Right forelimb (tissue), 1 donor: ENCODE measurements at regions not wholly inside any gene's neighbourhood (a gene's known extent, or its start where the extent isn't known, plus 50 kb on each side); places are given as distances from the start of the nearest gene placed in this dataset.

Source experiments
- DNase-seq: peaks from one replicate; pipeline ENCODE4 v3.0.0-alpha.2; 2018

DNA sequence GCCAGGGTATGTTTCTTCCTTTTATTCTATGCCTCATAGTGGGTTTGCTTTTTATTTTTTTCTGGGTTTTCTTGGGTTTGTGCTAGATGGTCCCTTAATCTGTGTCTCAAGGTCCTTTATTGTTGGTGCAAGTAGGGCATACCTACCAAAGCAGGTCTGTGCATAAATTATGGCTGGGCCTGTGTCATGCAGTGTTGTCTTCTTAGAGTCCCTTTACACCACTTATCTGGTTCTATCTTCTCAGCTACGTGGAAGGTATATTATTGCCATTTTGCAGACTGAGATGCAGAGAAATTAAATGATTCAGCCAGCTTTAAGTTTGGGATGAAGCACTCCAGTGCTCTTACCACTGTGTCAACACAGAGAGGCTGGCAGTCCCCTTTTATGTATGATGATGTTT, 293.5 kb upstream of the SOX2 start:
- no peak for DNase-seq

DNA sequence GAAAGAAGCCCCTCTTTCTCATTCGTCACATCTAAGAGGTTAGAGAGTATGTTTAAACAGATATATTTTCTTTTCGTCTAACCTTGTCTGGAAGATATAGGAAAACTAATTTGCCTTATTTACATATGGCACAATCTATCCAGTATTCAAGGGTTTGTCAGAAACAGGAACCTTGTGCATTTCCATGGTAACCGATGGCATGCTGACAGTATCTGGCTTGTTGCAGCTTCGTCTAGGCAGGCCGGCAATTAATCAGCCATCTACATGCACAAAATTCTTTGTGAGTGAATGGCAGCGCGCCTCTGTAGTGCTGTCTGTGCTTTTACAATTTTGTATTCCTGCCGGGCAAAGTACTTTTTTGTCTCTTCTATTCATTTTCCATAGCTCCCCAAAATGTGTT, 294.0 kb upstream of the SOX2 start:
- no peak for DNase-seq

DNA sequence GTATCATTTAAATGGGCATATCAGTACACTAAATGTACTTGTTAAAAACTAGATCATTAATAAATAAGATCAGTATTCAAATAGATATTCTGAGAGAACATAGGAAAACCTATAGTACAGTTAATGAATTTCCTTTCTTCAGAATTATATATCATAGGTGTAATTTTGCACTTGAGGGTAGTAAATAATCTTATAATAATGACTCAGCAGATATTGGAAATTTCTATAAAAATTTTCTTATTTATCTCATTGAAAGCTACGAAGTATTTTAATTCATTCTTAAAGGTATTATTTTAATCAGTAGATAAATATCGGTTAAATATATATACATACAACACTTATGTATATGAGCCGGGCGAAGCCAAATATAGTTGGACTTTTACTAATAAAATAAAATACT, 300.9 kb upstream of the SOX2 start:
- no peak for DNase-seq

DNA sequence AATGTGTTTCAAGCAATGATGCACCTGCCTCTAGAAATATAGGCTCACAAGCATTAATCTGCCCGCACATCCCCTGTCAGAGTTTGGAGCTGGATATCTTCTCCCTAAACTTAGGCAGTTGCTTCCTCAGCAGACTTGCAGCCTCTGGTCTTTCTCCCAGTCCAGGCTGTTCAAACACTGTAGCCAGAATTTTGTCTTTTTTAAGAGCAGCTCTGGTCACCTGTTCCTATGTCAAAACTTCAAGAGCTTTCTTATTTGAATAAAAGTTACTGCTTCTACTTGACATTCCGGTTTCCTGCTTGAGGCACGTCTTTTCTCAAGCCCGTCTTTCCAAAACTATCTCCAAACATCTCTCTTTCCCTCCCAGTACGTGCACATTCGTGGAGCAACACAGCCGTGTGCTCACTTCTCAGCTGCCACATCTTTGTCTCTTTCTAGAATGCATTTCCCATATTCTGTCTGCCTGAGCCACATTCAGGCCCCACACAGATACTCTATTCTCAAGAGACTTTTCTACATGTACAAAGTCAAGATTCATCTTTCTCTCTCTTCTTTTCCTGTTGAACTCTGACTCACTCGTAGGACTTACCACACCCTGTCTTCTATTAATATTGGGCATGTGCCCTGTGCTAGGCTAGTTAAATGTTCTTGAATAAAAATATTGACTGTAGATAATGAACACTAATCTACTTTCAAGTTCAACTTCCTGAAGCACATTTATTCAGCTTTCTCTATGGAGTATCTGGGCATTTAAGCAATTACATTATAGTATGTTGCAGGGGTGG, 307.7 kb upstream of the SOX2 start:
- no peak for DNase-seq

DNA sequence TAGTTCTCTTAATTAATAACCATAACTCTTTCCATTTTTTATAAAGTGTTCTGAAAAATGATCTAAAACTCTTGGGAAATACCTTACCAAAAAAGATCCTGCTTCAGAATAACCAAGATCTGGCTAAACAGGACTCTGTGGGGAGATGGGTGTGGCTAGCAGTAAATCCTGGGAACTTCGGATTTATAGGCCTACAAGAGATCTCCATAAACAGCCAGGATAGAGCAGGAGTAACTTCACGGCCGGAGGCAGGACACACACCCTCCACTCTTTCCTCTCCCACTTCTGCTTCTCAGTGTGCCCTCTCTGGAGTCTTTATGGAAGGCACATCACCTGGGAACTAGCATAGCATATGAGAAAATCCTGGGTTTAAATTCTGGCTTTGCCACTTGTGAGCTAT, 309.4 kb upstream of the SOX2 start:
- no peak for DNase-seq

DNA sequence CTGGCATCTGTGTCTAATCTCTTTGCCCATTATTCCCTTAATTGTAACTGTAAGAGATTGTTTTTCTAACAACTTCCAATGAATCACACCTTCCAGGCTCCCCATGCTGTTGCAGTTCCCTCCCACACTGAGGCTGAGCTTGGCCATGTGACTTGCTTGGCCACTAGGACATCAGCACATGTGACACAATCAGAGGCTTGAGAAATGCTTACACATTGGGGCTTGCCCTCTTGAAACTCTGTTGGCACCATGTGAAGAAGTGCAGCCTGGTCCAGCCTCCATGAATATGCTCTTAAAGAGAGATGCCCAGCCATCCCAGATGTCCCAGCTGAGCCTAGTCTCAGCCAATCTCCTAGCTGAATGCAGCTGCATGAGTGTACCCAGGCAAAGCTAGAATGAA, 326.8 kb upstream of the SOX2 start:
- DNase-seq = no peak

DNA sequence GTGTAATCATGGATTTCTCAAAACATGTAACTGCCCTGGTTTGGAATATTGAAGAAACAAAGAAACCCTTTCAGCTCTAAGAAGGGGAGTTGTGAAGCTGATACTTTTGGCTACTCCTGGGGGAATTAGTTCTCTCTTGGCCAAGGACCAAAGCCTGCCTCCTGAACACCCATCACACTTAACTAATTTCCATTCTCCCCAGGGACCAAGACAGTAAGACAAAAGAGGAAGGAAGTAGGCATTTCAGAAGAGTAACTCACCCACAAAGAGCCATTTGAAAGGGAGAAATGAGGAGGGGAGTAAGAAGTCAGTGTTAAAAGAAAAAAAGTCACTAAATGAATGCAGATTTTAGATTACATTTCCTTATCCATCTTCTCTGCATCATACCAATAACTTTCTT, 328.0 kb upstream of the SOX2 start:
- DNase-seq = no peak

DNA sequence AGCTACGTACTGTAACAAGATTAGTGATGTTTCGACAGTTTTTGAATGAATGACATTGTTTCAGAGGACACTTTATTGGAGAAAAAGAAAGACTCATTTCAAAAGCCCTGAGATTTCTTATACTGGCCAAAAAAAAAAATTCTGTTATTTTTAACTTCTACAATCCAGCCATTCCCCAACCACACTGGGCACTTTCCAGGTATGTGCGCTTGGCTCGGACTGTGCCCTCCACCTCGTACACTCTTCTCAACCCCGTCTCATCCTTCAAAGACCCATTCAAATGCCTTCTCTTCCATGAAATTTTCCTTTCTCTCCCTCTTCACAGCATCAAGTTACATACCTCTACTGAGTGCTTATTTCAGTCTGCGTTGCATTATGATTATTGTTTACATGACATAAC, 328.5 kb upstream of the SOX2 start:
- DNase-seq = no peak

DNA sequence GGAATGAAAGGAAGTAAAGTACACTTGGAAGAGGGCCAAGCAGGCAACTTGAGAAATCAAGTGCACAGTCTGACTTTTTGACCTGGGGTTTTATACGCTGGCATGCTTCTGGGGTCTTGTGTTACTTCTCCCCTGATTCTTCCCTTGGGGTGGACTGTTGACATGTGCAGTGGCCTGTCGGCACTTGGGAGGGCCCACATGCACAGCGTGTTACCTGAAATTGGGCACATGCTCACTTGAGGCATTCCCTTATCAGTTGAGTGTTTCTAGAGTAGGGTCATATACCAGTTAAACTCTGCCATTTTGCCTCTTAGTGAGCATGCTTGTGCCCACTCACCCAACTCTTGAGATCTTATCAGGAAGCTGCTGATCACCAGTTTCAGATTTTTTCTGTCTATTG, 329.1 kb upstream of the SOX2 start:
- no peak for DNase-seq

DNA sequence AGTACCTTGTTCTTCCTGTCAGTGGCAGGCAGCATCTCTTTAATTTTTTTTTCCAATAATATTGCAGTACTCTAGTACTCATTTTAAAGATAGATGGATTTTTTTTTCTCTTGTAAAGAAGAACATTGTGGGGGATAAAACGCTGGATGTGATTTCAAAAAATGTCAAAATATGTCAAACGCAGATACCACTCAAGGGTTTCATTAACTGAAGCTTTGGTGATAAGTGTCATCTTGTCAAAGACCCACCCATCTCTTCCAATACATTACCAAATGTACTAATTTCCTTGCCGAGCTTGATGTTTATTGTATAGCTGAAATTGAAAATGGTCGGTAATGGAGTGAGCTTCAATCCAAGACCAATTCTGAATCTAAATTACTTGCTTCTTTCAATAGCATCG, 332.4 kb upstream of the SOX2 start:
- DNase-seq = no peak

DNA sequence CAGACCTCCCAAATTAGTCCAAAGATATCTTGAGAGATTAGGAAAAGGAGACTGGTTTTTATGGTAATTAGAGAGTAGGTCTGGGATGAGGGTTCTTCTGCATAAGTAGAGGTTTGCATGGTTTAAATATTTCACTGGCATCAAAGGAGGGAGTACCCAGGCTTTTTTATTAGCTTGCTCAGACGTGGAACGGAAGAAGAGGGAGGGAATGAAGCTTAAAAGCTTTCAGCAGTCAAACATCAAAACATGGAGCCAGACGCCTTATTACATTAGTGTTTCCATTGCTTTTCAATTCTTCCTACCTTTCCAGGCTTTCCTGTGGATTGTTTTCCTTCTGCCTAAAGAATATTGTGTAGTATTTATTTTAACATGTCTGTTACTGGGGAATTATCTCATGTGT, 342.1 kb upstream of the SOX2 start:
- DNase-seq = no peak

DNA sequence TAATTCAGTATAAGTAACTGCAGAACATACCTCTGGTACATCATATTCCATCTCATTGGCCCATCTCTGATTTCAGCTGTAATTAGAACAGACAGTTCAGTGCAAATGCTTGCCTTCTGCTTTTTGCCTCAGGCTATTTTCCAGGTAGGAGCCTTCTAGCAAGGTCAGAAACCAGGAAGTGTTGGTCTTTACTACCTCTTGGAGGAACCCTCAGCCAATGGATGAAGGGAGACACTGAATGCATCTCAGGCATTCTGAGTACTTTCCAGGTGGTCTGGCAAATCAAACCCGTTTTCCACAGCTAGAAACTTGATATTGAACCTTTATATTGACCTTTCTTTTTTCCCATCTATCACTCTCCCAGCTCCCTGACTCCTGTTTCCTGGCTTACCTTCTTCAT, 348.5 kb upstream of the SOX2 start:
- no peak for DNase-seq

DNA sequence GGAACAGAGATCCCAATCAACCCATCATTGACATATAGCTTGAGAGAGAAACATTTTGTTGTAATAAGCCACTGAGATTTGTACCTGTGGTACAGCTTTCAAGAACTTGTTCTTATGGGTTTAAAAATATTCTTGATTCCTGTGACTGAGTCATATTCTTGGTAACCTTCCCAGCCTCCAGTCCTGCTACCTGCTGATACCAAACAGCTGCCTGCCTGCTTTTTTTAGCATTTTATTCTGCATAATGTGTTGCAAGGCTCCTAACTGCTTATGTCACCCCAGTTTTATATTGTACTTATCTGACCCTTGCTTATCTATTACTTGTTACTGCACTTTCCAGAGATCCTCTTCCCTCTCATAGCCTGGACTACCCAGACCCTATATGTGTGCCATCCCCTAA, 349.3 kb upstream of the SOX2 start:
- DNase-seq = no peak

DNA sequence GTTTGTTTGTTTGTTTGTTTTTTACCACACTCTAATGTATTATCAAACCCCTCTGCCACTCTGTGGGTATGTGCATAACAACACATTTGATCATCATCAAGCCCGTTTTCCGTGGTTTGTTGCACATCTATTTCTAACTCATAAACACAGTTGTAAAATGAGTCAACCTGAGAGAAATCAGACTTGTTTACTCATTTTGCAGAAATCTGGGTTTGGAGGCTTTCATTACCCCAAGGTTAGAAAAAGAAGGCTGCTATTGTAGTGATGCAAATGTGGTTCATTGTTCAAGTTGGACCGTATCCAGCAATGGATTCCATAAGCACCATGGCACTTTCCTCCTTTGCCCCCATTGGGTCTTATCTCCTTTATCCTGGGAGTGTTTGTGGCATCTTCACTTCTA, 353.2 kb upstream of the SOX2 start:
- no peak for DNase-seq

DNA sequence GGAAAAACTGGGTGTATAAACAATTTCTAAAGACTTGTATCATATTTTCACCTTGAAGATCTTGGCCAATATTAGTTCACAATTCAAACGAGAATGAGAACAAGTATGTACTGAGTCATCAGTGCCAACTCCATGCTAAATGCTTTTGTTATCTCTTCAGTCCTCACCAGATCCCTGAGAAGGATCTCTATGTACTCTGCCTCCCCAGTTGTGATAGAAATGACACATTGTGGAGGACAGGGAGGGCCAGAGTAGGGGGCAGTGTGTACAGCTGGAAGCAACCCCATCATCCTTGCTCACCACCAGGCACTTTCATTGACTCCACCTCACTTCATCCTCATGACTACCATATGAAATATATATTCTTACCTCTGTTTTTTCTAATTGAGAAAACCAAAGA, 353.7 kb upstream of the SOX2 start:
- DNase-seq = no peak

DNA sequence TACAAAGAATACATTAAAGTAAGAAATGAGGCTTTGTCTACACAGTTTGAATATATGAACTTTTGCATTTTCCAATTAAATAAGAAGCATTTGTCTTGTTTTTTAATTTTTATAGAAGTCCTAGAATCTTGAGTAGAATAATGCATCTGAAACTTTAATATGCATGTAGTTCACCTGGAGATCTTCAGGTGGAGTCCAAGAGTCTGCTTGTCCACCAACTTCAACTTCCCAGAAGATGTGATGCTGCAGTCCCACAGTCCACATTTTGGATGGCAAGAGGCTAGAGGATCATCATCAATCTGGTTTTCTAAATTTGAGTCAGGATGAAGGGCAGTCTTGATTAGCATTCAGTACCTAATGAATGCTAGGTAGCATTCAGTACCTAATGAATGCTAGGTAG, 357.6 kb upstream of the SOX2 start:
- no peak for DNase-seq

DNA sequence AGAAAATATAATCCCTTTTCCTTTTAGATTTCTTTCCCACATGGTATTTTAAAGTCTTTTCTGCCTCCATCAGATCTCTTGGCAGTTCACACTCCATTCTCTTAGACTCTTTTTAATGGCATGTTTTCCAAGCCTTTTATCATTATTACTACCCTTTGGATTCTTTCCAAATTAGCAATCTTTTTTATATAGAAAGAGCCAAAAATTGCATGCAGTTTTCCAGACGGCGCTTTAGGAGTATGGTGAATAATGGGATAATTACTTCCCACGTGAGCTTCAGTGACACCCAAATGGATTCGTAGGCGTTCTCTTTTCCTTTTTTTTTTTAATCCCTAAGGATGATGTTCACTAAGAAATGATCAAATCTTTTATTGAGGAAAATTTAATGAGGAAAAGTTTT, 354.8 kb upstream of the DNAJC19 start:
- DNase-seq = no peak

DNA sequence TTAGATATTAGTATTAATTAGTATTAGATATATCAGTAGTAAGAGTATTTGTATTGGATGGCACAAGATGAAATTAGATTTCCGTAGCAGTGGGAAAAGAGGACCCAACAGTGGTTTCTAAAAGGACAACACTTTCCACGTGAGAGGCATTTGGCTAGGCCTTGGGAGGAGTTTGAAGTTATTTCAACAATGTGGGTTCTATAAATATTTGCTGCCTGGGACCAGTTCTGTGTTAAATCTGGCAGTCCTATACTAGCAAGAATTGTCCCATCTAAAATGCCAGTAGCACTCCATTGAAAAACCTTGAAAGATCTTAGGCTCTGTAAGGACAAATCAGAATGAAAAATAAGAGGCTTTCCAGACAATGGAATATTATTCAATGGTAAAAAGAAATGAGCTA, 347.1 kb upstream of the DNAJC19 start:
- DNase-seq = no peak

DNA sequence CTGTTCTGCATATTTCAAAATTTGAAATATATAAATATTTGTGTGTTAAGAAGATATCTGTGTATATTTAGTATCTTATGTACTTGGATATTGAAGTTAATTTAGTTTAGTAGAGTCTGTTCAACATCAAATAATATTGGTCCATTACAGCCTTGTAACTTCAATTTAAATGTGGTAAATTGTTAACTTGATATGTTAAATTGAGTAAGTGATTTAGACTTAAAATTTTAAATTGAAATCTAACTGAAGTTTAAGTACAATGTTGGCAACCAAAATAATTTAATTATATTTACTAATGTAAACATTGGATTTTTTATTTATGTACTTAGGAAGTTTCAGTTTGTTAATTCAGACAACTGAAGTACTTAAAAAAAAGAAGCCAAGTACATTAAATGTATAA, 343.9 kb upstream of the DNAJC19 start:
- no peak for DNase-seq

DNA sequence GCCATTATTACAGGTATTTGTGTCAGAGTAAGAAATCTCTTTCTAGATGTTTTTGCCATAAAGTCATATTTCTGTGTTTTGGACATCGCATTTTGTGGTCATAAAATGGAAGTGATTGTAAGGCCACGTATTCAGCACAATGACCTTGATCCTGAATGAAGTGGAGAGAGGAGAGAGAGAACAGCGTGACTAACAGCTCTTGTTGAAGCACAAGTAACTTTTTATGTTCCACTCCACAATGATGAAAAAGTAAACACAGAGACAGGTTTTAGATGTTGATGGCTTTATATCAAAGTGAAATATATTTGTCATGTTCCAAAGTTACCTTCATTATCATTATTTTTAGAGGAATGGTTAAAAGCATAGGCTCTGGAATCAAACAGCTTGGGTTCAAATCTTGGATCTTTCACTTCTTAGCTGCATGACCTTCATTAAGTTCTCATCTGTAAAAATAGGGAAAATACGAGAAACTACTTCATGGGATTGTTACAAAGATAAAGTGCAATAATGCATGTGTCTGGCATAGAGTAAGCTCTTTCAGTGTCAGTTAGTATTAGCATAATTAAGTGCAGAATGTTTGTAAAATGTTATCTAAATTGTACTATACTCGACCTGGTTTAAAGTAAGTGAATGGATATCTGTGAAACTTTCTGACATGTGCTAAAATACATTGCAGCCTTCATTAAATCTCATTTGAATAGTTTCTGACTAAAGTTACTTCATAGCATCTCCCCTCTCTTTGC, 341.5 kb upstream of the DNAJC19 start:
- no peak for DNase-seq

DNA sequence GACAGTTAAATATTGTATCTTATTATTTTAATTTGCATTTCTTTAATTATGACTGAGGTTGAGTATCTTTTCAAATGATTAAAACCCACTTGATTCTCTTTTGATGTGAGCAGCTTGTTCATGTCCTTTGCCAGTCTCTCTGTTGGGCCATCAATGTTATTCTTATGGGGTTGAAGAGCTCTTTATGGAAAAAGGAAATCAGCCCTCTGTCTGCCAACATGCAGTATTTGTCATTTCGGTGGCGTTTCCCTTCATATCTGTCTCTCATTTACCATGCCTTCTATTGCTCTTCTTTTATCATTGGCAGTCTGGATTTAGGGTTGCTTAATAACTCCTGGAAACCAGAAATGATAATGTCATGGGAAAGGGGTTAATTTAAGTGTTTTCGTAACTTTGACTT, 340.7 kb upstream of the DNAJC19 start:
- DNase-seq = no peak

DNA sequence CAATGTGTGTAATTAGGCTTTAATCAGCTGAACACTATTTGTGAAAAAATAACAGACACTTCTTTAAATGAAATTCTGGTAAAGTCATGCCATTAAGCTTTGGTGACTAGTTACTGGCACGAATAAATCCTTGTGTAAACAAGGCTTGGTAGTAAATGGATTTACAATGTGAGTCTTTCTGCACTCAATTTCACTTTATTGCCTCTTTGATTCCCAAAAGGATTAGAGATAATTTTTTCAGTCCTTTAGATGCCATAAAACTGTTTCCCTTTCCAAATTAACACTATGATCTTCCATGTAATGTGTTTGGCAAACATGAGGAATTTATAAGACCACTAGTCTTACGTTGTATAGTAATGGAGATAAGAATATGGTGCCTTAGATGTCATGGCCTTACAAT, 339.5 kb upstream of the DNAJC19 start:
- no peak for DNase-seq

DNA sequence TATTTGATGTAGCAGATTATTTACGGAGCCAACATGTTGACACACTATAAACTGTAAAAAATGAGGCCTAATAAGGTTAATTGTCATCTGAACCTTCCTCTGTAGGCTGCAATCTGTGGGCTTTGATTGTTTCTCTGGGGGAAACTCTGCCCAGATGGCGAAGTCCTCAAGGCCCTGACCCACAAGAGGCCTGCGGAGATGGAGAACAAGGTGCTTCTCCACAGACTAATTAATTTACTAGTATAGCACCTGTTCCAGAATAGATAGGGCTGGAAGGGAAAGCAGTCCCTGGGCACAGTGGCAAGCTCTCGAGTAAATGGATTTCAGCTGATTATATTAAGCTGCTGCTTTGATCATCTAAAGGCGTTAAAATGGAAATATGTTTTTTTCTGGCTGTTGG, 338.8 kb upstream of the DNAJC19 start:
- DNase-seq = no peak

DNA sequence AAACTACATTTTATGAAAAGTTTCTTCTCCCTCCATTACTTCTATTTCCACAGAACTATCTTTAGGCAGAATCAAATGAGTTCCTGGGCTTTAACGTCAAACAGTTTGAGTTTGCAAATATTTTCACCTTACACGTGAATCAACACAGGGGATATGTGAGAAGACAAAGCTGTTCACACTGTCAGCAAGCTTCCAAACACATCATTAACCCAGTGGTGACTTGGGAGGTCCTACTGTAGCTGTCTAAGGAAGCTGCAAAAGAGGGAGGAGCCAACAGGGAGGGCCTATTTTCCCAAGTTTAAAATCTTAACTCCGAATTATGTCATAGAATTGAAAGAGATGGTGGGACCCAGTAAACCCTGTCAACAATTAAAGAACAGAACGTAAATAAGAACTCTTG, 337.8 kb upstream of the DNAJC19 start:
- no peak for DNase-seq

DNA sequence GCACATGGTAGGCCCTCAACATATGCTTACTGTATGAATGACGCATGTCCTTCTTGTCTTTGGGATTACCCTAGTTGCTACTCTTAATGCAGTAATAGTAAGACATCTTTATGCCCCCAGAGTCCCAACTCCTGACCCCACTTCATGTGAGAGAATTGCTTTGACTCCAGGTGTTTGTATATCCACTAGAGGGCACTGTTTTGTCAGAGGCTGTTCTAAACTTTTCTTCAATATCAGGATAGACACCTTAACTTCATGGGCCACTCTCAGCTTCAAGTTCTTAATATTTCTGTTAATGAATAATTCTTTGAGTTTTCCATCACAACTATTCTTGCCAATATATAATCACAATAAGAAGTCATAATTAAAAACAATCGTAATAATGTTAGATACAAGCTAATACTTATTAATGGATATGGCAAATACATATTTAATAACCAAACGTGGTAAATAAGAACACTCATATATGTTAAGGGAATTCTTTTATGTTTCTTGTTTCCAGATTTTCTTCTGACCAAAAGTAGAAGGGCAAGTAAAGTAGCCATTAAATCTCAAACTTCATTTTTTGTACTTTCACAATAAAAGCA, 337.2 kb upstream of the DNAJC19 start:
- no peak for DNase-seq
